DMS53 (cell line): ENCODE measurements at regions not wholly inside any gene's neighbourhood (a gene's known extent, or its start where the extent isn't known, plus 50 kb on each side); places are given as distances from the start of the nearest gene placed in this dataset.

Source experiments
- DNase-seq: peaks from one replicate; lab custom pipeline; 2025; lab: John Stamatoyannopoulos, UW

DNA sequence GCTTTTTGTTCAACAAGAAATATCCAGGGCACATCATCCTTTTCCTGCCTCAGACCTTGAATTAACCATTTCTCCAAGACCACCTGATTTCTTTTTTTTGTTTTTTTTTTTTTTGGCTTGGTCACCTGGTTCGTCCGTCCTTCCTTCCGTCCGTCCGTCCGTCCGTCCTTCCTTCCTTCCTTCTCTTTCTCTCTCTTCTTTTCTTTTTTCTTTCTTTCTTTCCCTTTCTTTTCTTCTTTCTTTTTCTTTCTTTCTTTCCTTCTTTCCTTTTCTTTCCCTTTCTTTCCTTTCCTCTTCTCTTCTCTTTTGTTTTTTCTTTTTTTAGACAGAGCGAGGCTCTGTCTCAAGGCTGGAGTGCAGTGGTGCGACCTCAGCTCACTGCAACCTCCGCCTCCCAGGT, 80.7 kb downstream of the TET3 start:
- DNase-seq = no peak

- no peak for DNase-seq
These were observed 81.1 kb downstream of the BOLA3 start for GRCh38 chr2:74066491-74067203.

GRCh38 chr2:74067221-74067747, 80.4 kb downstream of the BOLA3 start:
- DNase-seq = no peak

GRCh38 chr2:74070991-74071390, 76.7 kb downstream of the BOLA3 start:
- DNase-seq = no peak

- no peak for DNase-seq
These were observed 76.3 kb downstream of the BOLA3 start for GRCh38 chr2:74071426-74071825.

DNA sequence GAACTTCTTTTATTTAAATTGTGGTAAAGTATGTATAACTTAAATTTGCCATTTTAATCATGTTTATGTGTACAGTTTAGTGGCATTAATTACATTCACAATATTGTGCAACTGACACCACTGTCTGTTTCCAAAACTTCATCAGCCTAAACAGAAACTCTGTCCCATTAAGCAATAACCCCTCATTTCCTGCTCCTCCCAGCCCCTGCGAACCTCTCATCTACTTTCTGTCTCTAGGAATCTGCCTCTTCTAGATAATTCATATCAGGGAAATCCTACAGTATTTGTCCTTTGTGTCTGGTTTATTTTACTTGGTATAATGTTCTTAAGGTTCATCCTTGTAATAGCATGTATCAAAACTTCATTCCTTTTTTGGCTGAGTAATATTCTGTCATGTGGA, 75.1 kb downstream of the BOLA3 start:
- no peak for DNase-seq

DNA sequence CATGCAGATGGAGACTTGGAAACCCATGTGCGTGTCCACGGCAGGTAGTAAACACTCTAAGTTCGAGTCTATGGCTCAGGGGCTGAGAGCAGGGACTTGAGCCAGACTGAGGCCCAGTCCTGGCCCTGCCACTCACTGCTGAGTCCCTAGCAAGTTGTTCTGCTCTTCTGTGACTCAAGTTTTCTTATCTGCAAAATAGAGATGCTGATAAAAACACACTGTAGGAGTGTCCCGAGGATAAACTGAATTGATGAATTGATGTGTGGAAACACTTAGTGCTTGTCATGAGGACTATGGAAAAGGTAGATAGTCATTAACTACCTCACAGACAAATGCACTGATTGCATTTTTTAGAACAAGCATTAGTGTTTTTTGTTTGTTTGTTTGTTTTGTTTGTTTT, 73.2 kb downstream of the BOLA3 start:
- DNase-seq = no peak

DNA sequence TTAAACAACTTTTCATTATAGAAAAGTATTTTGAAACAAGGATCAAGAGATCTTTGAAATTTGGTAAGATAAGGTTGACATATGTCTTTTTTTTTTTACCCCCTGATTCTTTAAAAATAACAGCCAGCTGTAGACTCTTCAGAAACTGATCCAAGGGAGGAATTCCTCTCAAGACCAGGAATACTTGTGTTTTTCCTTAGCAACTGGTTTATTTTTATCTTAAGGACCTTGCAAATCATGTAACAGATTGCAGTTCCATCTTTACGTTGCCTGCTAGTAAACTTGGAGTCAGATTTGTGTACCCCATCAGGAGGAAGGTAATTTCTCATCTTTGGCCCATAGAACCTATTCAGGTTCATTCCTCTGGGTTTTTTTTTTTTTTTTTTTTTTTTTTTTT, 71.6 kb downstream of the BOLA3 start:
- DNase-seq = no peak

GRCh38 chr2:74077636-74078035, 70.1 kb downstream of the BOLA3 start:
- no peak for DNase-seq

- no peak for DNase-seq
These were observed 69.2 kb downstream of the BOLA3 start for GRCh38 chr2:74078466-74078865.

- no peak for DNase-seq
These were observed 68.0 kb downstream of the BOLA3 start for GRCh38 chr2:74079522-74080341.

GRCh38 chr2:74080346-74080745, 67.4 kb downstream of the BOLA3 start:
- no peak for DNase-seq

DNA sequence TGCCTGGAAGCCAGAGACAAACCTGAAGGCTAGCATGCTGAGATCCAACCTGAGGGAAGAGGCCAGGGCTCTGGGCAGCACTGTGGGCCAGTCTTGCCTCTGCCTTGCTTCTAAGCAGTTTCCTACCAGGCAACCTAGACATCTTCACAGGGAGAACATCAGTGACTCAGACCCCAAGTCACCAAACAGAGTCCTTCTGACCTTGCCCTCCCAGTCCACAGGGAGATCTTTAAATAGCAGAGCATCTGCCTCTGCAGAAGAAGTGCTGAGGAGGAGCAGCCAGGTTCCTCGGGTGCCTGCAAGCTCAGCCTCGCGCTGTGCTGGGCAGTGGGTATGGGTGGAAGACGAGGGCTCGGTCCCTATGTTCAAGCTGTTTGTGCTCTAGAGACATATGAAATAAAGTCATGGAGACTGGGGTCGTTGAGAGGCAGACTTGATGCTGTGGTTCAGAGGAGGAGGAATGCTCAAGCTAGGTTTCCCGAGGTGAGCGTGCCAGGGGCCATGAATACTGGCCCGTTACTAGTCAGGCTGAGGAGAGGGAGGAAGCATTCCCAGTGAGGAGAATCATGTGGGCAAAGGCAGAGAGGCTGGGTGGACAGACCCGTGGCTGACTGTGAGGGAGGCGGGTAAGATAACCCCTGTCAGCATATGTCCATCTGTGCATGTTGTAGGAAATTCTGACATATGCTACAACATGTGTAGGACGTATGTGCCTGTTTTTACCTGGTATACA, 66.5 kb downstream of the BOLA3 start:
- DNase-seq = no peak

- DNase-seq = no peak
These were observed 66.0 kb downstream of the BOLA3 start for GRCh38 chr2:74081763-74082110.

DNA sequence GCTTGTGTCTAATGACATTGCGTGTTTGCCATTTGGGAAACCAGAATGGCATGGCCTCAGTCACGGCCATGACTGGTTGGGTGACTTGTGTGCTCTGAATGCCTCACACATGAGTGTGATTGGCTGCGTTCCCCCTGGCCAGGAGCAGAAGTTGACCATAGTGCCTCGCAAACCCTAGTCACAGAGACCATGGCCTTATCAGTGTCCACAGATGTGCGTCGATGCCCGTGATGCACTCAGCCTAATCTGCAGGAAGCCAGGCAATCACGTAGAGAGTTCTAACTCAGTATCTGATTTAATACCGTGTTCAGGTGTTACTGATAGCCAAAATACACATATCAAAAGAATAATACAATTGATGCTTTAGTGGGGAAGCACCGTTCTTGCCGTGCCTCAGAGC, 64.0 kb downstream of the BOLA3 start:
- DNase-seq = no peak
